Fibroblast of lung (primary cell): ENCODE measurements at regions not wholly inside any gene's neighbourhood (a gene's known extent, or its start where the extent isn't known, plus 50 kb on each side); places are given as distances from the start of the nearest gene placed in this dataset.

Experiments used
- DNase-seq, 2 donors: peaks; one replicate each; pipeline versions ENCODE4 v3.0.0 to v3.0.0-alpha.2; 2010; ENCODE audit warnings: low read depth in 2 of 2
- H2AFZ ChIP-seq: 2 replicates; pipeline ENCODE4 v1.5.1; 2012; ENCODE audit warnings: low read length, control low read depth, inconsistent platforms
- H3K27ac ChIP-seq: 2 replicates; pipeline ENCODE4 v1.5.1; 2011; ENCODE audit warnings: low read length, control low read depth; ENCODE audit not compliant: insufficient read depth
- H3K27me3 ChIP-seq: 2 replicates; pipeline ENCODE4 v1.5.1; 2011; ENCODE audit warnings: mild to moderate bottlenecking, low read length; ENCODE audit not compliant: control insufficient read depth, insufficient read depth
- H3K36me3 ChIP-seq: 2 replicates; pipeline ENCODE4 v1.5.1; 2011; ENCODE audit warnings: low read length; ENCODE audit not compliant: control insufficient read depth, insufficient read depth
- H3K4me1 ChIP-seq: 2 replicates; pipeline ENCODE4 v1.5.1; 2011; ENCODE audit warnings: low read length; ENCODE audit not compliant: control insufficient read depth, insufficient read depth; ENCODE audit errors: extremely low read depth
- H3K4me2 ChIP-seq: 2 replicates; pipeline ENCODE4 v1.5.1; 2011; ENCODE audit warnings: low read length, control low read depth; ENCODE audit not compliant: insufficient read depth; ENCODE audit errors: extremely low read depth
- H3K4me3 ChIP-seq, 4 experiments: fragments of 200-600 bp in 1 of 4; sonication (generic) in 1 of 4; replicated peaks in 1 of 4; 2 replicates each; pipeline ENCODE4 v1.5.1; 2011 to 2016; ENCODE audit warnings: low read length in 4 of 4, low read depth in 3 of 4, mild to moderate bottlenecking in 3 of 4, control low read depth in 2 of 4, inconsistent platforms in 1 of 4, mixed read lengths in 1 of 4; ENCODE audit not compliant: insufficient read depth in 1 of 4; ENCODE audit errors: control extremely low read depth in 1 of 4
- H3K79me2 ChIP-seq: 2 replicates; pipeline ENCODE4 v1.5.1; 2012; ENCODE audit warnings: mild to moderate bottlenecking, low read length, inconsistent platforms; ENCODE audit not compliant: control insufficient read depth, insufficient read depth
- H3K9ac ChIP-seq: 2 replicates; pipeline ENCODE4 v1.5.1; 2011; ENCODE audit warnings: mild to moderate bottlenecking, low read length, control low read depth; ENCODE audit not compliant: insufficient read depth
- H3K9me3 ChIP-seq: 2 replicates; pipeline ENCODE4 v1.5.1; 2012; ENCODE audit warnings: low read depth, low read length; ENCODE audit not compliant: control insufficient read depth, insufficient read depth
- H4K20me1 ChIP-seq: 2 replicates; pipeline ENCODE4 v1.5.1; 2011; ENCODE audit warnings: low read length; ENCODE audit not compliant: control insufficient read depth, insufficient read depth; ENCODE audit errors: extremely low read depth
- EZH2 ChIP-seq: IDR thresholded peaks from 2 replicates; pipeline ENCODE4 v1.5.1; 2012; ENCODE audit warnings: low read length, control low read depth, mild to moderate bottlenecking; ENCODE audit errors: missing control alignments
- TF ChIP-seq, protein P1 (sequence below), 2 donors: IDR thresholded peaks in 1 of 2; conservative IDR thresholded peaks in 1 of 2; 1 replicate in 1 of 2; 2 replicates in 1 of 2; pipeline ENCODE4 v1.5.1; 2011 to 2012; ENCODE audit warnings: low read length in 2 of 2, control low read depth in 1 of 2, inconsistent platforms in 1 of 2, low read depth in 1 of 2, mild to moderate bottlenecking in 1 of 2

DNA sequence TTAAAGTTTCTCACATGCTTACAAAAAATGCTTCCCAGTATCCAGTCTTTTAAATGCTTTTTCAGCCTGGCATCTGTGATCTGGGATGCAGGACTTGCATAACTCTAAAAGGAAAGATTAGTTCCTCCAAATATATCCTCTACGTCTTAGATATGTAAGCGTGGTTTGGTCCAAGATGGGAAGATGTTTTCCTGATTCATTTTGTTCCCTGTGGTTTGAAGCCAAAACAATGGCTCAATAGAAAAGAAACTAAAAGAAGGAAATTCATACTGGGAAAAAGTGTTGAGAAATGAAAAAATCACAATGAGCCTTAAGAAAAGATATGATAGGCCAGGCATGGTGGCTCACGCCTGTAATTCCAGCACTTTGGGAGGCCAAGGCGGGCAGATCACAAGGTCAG is 1002.8 kb downstream of the NAALADL2 start:
- Histone ChIP-seq H3K9me3 (no peaks in the 10 kb centered on the region), H3K9ac (no peak overlapping the region), H3K4me2 (no peak overlapping the region), H2AFZ (no peak overlapping the region), H3K36me3 (no peaks in the 10 kb centered on the region), H4K20me1 (no peaks in the 10 kb centered on the region), H3K4me1 (no peaks in the 10 kb centered on the region), H3K27me3 (no peaks in the 10 kb centered on the region), H3K4me3 (no peak overlapping the region), H3K79me2 (no peaks in the 10 kb centered on the region), H3K27ac (no peak overlapping the region)
- peak in 1 of 2 donors; percentile 2 for DNase-seq
- no peak for TF ChIP-seq EZH2
- TF ChIP-seq, protein P1, sequence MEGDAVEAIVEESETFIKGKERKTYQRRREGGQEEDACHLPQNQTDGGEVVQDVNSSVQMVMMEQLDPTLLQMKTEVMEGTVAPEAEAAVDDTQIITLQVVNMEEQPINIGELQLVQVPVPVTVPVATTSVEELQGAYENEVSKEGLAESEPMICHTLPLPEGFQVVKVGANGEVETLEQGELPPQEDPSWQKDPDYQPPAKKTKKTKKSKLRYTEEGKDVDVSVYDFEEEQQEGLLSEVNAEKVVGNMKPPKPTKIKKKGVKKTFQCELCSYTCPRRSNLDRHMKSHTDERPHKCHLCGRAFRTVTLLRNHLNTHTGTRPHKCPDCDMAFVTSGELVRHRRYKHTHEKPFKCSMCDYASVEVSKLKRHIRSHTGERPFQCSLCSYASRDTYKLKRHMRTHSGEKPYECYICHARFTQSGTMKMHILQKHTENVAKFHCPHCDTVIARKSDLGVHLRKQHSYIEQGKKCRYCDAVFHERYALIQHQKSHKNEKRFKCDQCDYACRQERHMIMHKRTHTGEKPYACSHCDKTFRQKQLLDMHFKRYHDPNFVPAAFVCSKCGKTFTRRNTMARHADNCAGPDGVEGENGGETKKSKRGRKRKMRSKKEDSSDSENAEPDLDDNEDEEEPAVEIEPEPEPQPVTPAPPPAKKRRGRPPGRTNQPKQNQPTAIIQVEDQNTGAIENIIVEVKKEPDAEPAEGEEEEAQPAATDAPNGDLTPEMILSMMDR (conservative IDR thresholded peaks at IDR 0.05 in 1 of 2, IDR thresholded peaks at IDR 0.05 in 1 of 2; ENCODE audit: low read depth in 1 of 2, low read length in 2 of 2): no peak
